H1 (cell line): ENCODE measurements at regions not wholly inside any gene's neighbourhood (a gene's known extent, or its start where the extent isn't known, plus 50 kb on each side); places are given as distances from the start of the nearest gene placed in this dataset.

Experiments used
- CEBPB ChIP-seq: IDR thresholded peaks from 2 replicates; pipeline ENCODE4 v1.6.1; 2012; ENCODE audit warnings: low read depth, low read length
- KDM1A ChIP-seq: fragments of 200-600, 300-600 bp; sonication (generic); IDR thresholded peaks from 2 replicates; pipeline ENCODE4 v1.7.1; 2016; ENCODE audit warnings: mild to moderate bottlenecking, low read length, borderline replicate concordance
- POLR2AphosphoS5 ChIP-seq: IDR thresholded peaks from 2 replicates; pipeline ENCODE4 v1.6.1; 2011; ENCODE audit warnings: low read depth, low read length
- TF ChIP-seq, protein P1 (sequence below), 3 experiments: IDR thresholded peaks; 1 replicate in 2 of 3; 2 replicates in 1 of 3; pipeline versions ENCODE4 v1.5.1 to v1.6.1; 2011; ENCODE audit warnings: low read length in 3 of 3, mild to moderate bottlenecking in 3 of 3, inconsistent platforms in 2 of 3, low read depth in 1 of 3, moderate library complexity in 1 of 3; ENCODE audit not compliant: insufficient read depth in 1 of 3; ENCODE audit errors: control extremely low read depth in 1 of 3

DNA sequence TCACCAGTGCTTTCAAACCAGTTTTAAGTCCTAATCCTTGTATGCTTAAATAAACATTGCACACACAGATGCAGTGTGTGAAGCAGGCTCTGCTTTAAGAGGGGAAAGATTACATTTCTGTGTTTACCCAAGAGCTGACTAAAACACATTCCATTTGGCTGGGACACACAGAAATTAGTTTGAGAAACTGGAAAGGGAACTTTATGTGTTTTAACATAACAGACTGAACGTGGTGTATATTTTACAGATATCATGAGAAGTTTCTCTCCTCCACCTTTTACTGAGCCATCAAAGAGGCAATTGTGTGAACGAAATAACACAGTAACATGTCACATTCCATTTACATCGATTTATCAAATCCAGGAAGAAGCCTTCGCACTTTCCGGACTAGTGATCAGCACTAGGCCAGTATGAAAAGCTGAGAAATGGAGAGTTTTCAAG is 121.8 kb downstream of the MAIP1 start:
- TF ChIP-seq, protein P1, sequence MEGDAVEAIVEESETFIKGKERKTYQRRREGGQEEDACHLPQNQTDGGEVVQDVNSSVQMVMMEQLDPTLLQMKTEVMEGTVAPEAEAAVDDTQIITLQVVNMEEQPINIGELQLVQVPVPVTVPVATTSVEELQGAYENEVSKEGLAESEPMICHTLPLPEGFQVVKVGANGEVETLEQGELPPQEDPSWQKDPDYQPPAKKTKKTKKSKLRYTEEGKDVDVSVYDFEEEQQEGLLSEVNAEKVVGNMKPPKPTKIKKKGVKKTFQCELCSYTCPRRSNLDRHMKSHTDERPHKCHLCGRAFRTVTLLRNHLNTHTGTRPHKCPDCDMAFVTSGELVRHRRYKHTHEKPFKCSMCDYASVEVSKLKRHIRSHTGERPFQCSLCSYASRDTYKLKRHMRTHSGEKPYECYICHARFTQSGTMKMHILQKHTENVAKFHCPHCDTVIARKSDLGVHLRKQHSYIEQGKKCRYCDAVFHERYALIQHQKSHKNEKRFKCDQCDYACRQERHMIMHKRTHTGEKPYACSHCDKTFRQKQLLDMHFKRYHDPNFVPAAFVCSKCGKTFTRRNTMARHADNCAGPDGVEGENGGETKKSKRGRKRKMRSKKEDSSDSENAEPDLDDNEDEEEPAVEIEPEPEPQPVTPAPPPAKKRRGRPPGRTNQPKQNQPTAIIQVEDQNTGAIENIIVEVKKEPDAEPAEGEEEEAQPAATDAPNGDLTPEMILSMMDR (IDR thresholded peaks at IDR 0.05; ENCODE audit: control extremely low read depth in 1 of 3, insufficient read depth in 1 of 3, low read depth in 1 of 3, low read length in 3 of 3), result no peak
- no peak for TF ChIP-seq CEBPB
- TF ChIP-seq KDM1A, result no peak
- TF ChIP-seq POLR2AphosphoS5, result no peak
